ENCODE measurements at regions not wholly inside any gene's neighbourhood (a gene's known extent, or its start where the extent isn't known, plus 50 kb on each side); places are given as distances from the start of the nearest gene placed in this dataset.
"Not testable (repeated sequence)": the region's sequence is repeated elsewhere in the genome, so short reads cannot be mapped to it uniquely, and the experiment has no call there.

- Histone ChIP-seq H3K9me3 (no peaks in the 10 kb centered on the region), H3K4me1 (ENCODE audit: control insufficient read depth in 1 of 2, low read depth in 2 of 2) (no peaks in the 10 kb centered on the region), H3K27me3 (replicated peaks; ENCODE audit: insufficient read depth) (no peaks in the 10 kb centered on the region), H3K36me3 (no peaks in the 10 kb centered on the region), H3K27ac (no peak overlapping the region), H3K4me3 (no peak overlapping the region)
- DNase-seq (ENCODE audit: low spot score) (no peak), ATAC-seq (ENCODE audit: insufficient number of reproducible peaks, low FRiP score, low read depth) (no peak)
- TF ChIP-seq CTCF (IDR thresholded peaks at IDR 0.05) = no peak
These were observed 409.6 kb upstream of the TMEFF2 start for GRCh38 chr2:192604295-192604694.

- H3K4me1 ChIP-seq (ENCODE audit: control insufficient read depth in 1 of 2, low read depth in 2 of 2); DNase-seq (ENCODE audit: low spot score); H3K9me3 ChIP-seq; ATAC-seq (ENCODE audit: insufficient number of reproducible peaks, low FRiP score, low read depth); H3K27me3 ChIP-seq (replicated peaks; ENCODE audit: insufficient read depth); H3K27ac ChIP-seq; H3K36me3 ChIP-seq; H3K4me3 ChIP-seq: not testable (repeated sequence)
These were observed 403.9 kb upstream of the TMEFF2 start for GRCh38 chr2:192598649-192599048.

GRCh38 chr2:192593561-192593960 lies 398.8 kb upstream of the TMEFF2 start:
- Histone ChIP-seq H3K27me3 (replicated peaks; ENCODE audit: insufficient read depth) (no peaks in the 10 kb centered on the region), H3K4me1 (ENCODE audit: control insufficient read depth in 1 of 2, low read depth in 2 of 2) (no peaks in the 10 kb centered on the region), H3K4me3 (no peak overlapping the region), H3K27ac (no peak overlapping the region), H3K9me3 (no peaks in the 10 kb centered on the region), H3K36me3 (no peaks in the 10 kb centered on the region)
- TF ChIP-seq CTCF (IDR thresholded peaks at IDR 0.05) = no peak
- ATAC-seq (ENCODE audit: insufficient number of reproducible peaks, low FRiP score, low read depth) = no peak
- DNase-seq (ENCODE audit: low spot score) = no peak

- Histone ChIP-seq H3K27me3 (replicated peaks; ENCODE audit: insufficient read depth) (no peaks in the 10 kb centered on the region), H3K36me3 (no peaks in the 10 kb centered on the region), H3K27ac (no peak overlapping the region), H3K4me1 (ENCODE audit: control insufficient read depth in 1 of 2, low read depth in 2 of 2) (no peaks in the 10 kb centered on the region), H3K4me3 (no peak overlapping the region), H3K9me3 (no peaks in the 10 kb centered on the region)
- ATAC-seq (ENCODE audit: insufficient number of reproducible peaks, low FRiP score, low read depth) (no peak), DNase-seq (ENCODE audit: low spot score) (no peak)
- TF ChIP-seq CTCF (IDR thresholded peaks at IDR 0.05) = no peak
These were observed 396.9 kb upstream of the TMEFF2 start for GRCh38 chr2:192591617-192592016.

GRCh38 chr2:192585418-192585817 lies 390.7 kb upstream of the TMEFF2 start:
- Histone ChIP-seq H3K9me3 (no peaks in the 10 kb centered on the region), H3K27me3 (replicated peaks; ENCODE audit: insufficient read depth) (no peaks in the 10 kb centered on the region), H3K27ac (no peak overlapping the region), H3K36me3 (no peaks in the 10 kb centered on the region), H3K4me1 (ENCODE audit: control insufficient read depth in 1 of 2, low read depth in 2 of 2) (no peaks in the 10 kb centered on the region), H3K4me3 (no peak overlapping the region)
- DNase-seq (ENCODE audit: low spot score) (no peak), ATAC-seq (ENCODE audit: insufficient number of reproducible peaks, low FRiP score, low read depth) (no peak)
- no peak for TF ChIP-seq CTCF (IDR thresholded peaks at IDR 0.05)

- Histone ChIP-seq H3K4me1 (ENCODE audit: control insufficient read depth in 1 of 2, low read depth in 2 of 2) (no peaks in the 10 kb centered on the region), H3K27ac (no peak overlapping the region), H3K27me3 (replicated peaks; ENCODE audit: insufficient read depth) (no peaks in the 10 kb centered on the region), H3K9me3 (no peaks in the 10 kb centered on the region), H3K36me3 (no peaks in the 10 kb centered on the region), H3K4me3 (no peak overlapping the region)
- ATAC-seq (ENCODE audit: insufficient number of reproducible peaks, low FRiP score, low read depth) (no peak), DNase-seq (ENCODE audit: low spot score) (no peak)
- TF ChIP-seq CTCF (IDR thresholded peaks at IDR 0.05) = no peak
These were observed 390.2 kb upstream of the TMEFF2 start for GRCh38 chr2:192584976-192585375.

All from thoracic aorta (tissue), 2 donors.